Spleen (tissue), 7 donors: ENCODE measurements at regions not wholly inside any gene's neighbourhood (a gene's known extent, or its start where the extent isn't known, plus 50 kb on each side); places are given as distances from the start of the nearest gene placed in this dataset.

Experiments
- POLR2A ChIP-seq, 3 donors: fragments of 450-650 bp; IDR thresholded peaks; one replicate each; pipeline ENCODE4 v1.5.1; 2017; ENCODE audit warnings: antibody characterized with exemption in 3 of 3, mild to moderate bottlenecking in 1 of 3
- TF ChIP-seq, protein P1 (sequence below), 11 experiments: fragments of 200-600 bp in 7 of 11; fragments of 450-650 bp in 4 of 11; sonication (generic) in 4 of 11; IDR thresholded peaks in 8 of 11; conservative IDR thresholded peaks in 3 of 11; 1 replicate in 7 of 11; 2 replicates in 4 of 11; pipeline versions ENCODE4 v1.4.0 to v1.8.0; 2016 to 2021; ENCODE audit warnings: antibody characterized with exemption in 11 of 11, inconsistent platforms in 4 of 11, mild to moderate bottlenecking in 1 of 11
- donor health status: DM: no; HTN: no; CAD: no; lungs with moderate emphysema.
- donor health status: DM: no; HTN: no; CAD: no.
- donor health status: DM: no; HTN: no; CAD: no.

DNA sequence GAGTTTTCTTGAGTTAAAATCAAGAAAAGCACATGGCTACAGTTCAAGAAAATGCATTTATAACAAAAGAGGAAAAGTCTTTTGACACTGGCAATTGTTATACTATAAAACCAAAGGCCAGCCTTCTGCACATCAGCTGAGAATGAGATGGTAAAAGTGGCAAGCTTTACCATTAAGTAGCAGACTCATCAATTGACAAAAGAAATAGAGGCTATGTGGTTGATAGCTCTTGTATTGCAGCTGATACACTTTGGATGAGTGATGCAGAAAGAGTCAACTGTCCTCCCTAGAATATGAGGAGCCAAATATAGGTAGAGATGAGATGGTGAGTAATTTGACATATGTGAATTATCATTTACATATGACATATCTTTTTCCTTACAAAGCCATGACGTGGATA, 1100.9 kb upstream of the CDH6 start:
- TF ChIP-seq POLR2A (IDR thresholded peaks at IDR 0.05): no peak
- TF ChIP-seq, protein P1, sequence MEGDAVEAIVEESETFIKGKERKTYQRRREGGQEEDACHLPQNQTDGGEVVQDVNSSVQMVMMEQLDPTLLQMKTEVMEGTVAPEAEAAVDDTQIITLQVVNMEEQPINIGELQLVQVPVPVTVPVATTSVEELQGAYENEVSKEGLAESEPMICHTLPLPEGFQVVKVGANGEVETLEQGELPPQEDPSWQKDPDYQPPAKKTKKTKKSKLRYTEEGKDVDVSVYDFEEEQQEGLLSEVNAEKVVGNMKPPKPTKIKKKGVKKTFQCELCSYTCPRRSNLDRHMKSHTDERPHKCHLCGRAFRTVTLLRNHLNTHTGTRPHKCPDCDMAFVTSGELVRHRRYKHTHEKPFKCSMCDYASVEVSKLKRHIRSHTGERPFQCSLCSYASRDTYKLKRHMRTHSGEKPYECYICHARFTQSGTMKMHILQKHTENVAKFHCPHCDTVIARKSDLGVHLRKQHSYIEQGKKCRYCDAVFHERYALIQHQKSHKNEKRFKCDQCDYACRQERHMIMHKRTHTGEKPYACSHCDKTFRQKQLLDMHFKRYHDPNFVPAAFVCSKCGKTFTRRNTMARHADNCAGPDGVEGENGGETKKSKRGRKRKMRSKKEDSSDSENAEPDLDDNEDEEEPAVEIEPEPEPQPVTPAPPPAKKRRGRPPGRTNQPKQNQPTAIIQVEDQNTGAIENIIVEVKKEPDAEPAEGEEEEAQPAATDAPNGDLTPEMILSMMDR (IDR thresholded peaks at IDR 0.05 in 8 of 11, conservative IDR thresholded peaks at IDR 0.05 in 3 of 11): no peak
